HG03457 (cell line): ENCODE measurements at regions not wholly inside any gene's neighbourhood (a gene's known extent, or its start where the extent isn't known, plus 50 kb on each side); places are given as distances from the start of the nearest gene placed in this dataset.

Experiments used
- ATAC-seq: cut with Tn5 transposase; IDR thresholded peaks from one replicate; pipeline ENCODE4 v1.9.1; 2021; ENCODE audit warnings: moderate number of reproducible peaks; ENCODE audit not compliant: unreplicated experiment

DNA sequence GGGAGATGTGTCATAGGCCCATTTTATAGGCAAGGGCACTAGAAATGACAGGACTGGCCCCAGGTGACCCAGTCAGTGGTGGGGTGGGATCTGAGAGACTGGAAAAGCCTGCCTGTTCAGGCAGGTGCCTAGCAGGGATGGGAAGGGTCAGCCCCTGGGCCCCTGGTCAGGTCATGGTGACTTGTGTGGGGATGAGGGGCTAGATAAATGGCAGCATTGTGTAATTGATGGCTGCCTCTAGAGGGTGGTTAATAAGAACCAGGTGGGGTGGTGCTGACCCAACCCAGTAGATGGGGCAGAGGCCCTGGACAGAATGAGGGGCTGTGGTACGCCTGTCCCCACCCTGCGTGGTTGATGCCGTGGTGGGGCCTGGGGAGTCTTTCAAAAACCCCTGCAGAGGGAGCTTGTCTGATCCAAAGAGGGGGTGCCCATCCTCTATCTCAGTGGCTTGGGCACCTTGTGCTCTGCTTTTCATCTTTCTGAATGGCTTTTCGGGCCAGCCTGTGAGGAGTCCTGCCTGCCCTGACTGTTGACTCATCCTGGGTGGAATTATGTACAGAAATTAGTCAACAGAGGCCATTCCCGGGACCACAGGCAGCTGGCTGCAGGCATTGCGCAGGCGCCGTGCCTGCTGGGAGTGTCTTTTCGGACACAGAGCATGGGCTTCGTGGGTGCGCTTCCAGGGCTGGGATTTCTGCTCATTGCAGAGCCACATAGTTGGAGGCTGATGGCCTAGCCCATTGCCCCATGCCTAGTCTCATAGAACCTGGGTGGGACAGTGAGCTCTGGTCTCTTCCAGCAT lies 93.6 kb upstream of the PITX1 start:
- no peak for ATAC-seq

DNA sequence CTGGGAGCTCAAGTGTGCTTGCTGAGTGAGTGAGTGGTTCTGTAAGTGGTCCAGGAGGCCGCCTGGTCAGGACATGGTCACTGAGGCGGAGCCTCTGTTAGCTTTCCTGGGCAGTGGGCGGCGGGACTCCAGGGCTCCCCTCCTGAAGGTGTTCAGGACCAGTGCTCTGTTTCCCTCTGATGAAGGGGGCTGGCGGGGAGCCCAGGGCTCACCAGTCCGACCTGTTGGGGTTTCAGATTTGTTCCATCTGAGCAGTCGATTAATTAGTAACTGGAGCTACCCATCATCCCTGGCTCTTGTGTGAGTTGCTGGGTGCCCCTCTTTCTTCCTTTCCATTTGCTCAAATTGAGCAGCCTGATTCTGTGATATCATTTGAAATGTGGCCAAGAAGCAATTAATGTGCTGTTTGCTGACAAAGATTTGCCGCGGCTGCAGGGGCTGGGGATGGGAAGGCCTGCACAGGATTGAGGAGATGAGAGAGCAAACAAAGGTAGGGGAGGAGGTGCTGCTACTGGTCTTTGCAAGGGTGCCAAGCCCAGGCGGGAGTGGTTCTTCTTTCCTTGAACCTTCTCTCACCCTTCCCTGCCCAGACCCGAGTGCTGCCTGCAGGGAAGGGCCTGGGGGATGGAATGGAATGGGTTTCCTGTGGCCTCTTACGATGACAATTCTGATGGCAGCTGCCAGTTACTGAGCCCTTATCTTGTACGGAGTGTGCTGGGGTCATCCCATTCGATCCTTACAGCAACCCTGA lies 92.8 kb upstream of the PITX1 start:
- ATAC-seq = no peak

- ATAC-seq = no peak
Measured at GRCh38 chr5:135124724-135125123, 90.7 kb upstream of the PITX1 start.

DNA sequence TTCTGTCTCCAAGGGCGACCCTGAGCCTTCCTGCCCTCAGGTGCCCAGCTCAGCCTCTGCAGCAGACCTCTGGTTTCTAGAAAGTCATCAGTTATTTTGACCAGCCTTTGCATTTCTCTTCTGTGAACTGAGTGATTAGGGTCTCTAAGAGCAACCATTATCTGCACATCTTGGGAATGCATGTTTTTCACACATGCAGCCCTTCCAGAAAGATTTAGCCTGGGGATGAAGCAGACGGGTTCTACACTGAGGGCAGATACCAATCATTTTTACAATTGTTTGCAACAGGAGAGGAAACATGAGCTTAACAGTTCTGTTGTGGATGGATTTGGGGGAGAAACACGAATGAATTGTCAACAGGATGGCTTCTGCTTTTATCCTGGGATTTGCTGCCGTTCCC lies 90.1 kb upstream of the PITX1 start:
- no peak for ATAC-seq

DNA sequence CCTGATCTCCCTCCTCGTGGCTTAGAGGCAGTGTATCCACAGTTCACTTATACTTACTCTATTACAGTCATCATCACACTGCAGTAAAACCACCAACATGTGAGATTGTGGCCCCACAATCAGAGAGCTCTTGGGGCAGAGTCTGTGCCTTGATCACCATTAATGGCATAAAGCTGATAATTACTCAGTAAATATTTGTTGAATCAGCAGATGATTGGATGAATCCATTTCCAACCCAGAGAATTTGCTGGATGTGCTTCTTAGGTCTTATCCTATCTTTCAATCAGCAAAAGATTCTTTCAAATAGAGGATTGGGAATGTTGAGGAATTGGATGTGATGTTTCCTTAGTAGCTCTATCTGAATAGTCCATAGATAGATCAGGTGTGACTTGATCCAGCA lies 88.8 kb upstream of the PITX1 start:
- ATAC-seq = no peak

DNA sequence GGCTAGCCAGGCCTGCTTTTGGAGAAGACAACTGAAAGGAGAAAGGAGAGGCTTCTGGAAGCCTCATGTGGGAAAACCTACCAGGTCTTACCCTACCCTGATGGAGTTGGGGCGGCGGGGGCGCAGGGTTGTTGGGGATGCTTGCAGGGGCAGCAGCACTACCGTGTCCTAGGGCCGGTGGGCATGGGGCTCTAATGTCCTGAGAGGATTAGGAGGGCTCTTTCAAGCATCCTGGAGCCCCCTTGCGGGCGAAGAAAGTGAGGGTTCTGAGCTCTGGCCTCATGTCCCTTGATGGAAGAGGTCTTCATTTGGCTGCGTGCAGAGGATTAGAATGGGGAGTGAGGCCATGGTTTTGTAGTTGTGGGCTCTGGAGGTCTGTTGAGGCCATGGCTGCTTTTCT lies 86.9 kb upstream of the PITX1 start:
- ATAC-seq = no peak

DNA sequence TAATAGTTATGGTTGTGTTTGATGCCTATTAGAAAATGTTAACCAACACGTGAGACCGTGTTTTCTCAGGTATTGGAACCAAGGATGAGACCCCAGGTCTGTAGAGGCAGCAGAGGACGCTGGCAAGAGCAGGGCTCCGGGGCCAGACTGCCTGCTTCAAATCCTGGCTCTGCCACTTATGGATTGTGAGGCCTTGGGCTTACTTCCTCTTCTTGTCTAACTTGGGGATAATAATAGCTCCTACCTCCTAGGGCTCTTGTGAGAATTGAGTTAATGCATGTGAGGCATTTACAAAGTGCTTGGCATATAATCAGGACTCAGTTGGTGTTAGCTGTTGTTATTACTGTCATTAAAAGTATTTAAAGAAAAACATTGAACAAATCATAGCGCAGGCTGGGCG lies 85.5 kb upstream of the PITX1 start:
- no peak for ATAC-seq

- ATAC-seq = no peak
Measured at GRCh38 chr5:135117590-135117989, 83.6 kb upstream of the PITX1 start.

DNA sequence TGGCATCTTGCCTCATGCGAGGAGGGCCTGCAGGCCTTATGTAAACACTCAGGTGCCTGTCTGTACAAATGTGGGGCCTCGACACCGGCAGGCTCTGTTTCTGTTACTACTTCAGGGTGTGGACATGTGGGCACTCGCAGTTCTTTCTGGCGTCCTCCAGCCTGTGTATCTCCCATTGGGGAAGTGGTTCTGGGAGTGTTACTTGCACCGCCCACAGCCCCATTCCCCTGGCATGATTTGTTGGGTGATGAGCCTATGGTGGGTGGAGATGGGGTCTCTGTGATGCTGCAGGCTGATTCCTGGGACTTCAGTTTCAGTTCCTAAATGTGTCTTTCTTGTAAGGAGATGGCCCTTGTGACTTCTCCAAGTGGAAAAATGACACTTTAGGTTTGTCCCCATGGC lies 82.1 kb upstream of the PITX1 start:
- ATAC-seq = no peak

GRCh38 chr5:135115591-135115990 lies 81.6 kb upstream of the PITX1 start:
- no peak for ATAC-seq

DNA sequence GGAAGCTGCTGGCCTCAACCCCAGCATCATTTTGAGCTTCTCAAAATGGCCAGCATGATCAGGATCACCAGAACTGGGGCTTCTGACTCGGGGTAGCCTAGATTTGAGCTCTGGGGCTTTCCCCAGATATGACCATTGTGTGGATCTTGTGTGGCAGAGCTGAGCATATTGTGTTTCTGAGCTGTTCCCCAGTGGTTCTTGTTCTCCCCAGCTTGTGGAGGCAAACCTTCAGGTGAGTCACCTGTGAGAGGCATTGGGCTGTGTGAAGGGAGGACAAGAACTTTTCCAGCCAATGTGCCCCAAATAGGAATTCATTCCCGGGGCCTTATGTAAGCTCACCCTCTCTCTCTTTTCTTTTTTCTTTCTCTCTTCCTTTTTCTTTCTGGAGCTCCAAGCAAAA lies 80.7 kb upstream of the PITX1 start:
- no peak for ATAC-seq

- no peak for ATAC-seq
Measured at GRCh38 chr5:135112008-135112725, 78.1 kb upstream of the PITX1 start.

GRCh38 chr5:135110785-135111596 lies 77.0 kb upstream of the PITX1 start:
- no peak for ATAC-seq

DNA sequence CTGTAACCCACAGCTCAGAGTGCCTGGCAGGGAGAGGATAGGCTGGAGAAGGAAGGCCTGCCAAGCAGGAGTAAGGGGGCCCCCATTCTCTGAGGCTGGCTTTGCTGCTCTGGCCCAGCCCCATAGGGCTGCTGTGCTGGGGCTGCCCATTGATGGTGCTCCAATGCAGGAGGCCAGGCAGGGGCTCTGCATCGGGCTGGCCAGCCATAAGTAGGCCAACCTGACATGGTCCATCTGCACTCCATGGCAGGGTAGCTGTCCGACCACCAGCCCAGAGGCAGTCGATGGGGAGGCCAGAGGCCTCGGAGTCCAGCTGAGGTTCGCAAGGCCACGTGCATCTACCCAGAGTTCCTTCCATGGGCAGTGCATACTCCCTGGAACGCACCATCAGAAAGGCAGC lies 75.0 kb upstream of the PITX1 start:
- no peak for ATAC-seq

DNA sequence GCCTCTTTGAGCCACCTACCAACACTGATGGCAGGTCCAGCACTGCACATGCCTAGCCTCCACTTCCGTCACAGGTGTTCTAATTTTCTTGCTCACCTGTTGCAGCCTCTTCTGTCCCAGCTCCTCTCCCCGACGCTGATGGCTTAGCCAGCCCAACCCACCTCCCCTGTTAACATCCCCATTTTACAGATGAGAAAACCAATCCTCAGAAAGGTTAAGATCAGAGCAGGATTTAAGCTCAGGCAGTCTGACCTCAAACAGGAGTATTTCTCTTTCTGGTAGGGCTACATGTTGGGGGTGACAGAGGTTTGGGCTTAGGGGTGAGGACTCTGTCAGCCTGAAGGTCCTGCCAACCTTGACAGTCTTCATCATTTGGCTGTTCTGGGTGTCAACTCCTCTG lies 74.5 kb upstream of the PITX1 start:
- no peak for ATAC-seq

DNA sequence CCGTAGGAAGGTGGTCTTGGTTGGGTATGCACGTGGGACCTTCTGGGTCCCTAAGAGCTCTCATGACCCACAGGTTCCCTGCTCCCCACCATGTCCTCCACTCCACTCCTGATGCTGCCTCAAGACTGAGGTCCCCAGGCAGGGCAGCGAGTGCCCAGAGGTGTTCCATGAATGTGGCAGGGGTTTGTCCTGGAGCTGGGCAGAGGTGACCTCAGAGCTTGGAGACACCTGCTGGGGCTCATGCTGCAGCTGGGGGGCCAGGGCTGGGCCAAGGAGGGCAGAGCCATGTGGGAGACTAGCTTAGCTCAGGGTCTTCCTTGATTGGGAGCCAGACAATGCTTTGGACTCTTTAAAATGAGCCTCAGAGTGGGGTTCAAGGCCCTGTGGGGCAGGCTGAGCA lies 74.0 kb upstream of the PITX1 start:
- ATAC-seq = no peak

DNA sequence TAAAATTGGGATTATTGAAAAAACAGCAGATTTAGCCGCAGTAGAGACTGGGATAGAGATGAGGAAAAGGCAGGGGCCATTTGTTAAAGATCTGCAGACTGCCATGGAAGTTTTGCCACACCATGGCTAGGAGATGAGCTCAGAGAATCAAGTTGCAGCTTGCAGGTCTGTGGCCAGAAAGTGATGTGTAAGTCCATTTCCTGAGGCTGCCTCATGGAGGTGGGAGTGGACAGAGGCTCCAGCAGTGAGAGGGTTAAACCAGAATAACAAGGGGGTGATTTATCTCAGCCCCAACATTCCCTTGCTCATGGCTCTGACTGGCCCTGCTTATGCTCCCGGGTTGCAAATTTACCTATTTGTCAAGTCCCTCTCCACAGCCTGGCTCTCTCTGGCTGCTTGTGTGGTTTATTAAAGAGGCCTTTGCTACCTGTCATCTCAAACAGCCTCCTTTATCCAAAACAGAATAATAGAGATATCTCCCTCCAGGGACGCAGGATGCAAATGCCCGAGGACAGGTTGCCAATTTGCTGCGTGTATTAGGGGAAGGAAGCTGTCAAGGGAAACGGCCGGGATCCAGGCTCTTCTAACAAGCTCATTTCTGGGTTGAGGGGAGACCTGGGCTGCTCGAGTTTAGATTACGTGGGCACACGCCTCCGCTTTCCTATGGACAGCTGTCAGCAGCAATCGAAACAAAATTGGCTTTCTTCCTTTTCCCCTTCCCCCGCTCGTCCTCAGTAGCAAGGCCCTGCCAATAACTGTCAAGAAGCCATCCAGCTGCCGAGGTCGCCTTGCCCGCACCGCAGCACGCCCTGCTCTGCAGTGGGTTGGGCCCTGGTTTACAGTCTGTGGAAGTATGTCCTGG lies 72.8 kb upstream of the PITX1 start:
- no peak for ATAC-seq

DNA sequence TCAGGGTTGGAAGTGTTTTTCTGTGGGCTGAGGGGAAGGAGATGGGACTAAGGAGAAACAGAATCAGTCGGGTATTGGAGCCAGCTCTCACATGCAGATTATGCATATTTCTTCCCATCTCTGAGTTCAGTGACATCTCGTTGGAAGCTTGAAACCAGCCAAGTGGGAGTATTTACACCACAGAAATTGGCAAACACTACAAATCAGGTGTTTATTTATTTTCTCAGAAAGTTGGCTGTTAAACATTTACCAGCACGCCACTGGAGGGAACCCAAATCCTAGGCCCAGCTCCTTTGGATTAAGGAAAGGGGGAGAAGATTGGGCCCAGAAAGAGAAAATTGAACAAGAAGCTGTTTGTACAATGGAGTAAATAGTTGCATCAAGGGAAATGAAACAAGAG lies 72.1 kb upstream of the PITX1 start:
- ATAC-seq = no peak

GRCh38 chr5:135105105-135105484 lies 71.1 kb upstream of the PITX1 start:
- ATAC-seq = no peak

DNA sequence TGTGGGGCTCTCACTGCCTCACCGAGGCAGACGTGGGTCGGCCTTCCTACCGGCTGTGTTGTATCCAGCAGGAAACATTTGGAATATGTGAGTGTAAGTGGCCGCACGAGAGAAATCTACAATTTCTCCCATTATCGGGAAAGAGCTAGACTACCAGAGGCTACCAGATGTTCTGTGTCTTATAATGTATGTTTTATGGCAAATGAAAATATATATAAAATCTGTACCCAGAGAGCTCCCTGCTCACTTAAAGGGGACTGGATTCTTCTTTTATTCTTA lies 69.5 kb upstream of the PITX1 start:
- ATAC-seq = no peak
